DMS79 treated with DMSO at 0.1 percent for 48 hours (cell line): ENCODE measurements at regions not wholly inside any gene's neighbourhood (a gene's known extent, or its start where the extent isn't known, plus 50 kb on each side); places are given as distances from the start of the nearest gene placed in this dataset.
"Not testable (repeated sequence)": the region's sequence is repeated elsewhere in the genome, so short reads cannot be mapped to it uniquely, and the experiment has no call there.

Experiments
- DNase-seq: peaks from one replicate; lab custom pipeline; 2025; lab: John Stamatoyannopoulos, UW

GRCh38 chr7:51446785-51447184 lies 130.2 kb upstream of the COBL start:
- no peak for DNase-seq

- no peak for DNase-seq
Observed at GRCh38 chr7:51446356-51446755, 129.7 kb upstream of the COBL start.

GRCh38 chr7:51444936-51445335 lies 128.3 kb upstream of the COBL start:
- no peak for DNase-seq

GRCh38 chr7:51430480-51431086 lies 114.0 kb upstream of the COBL start:
- DNase-seq = peak; percentile 45

- DNase-seq = peak; percentile 15
Observed at GRCh38 chr7:51428217-51428887, 111.7 kb upstream of the COBL start.

GRCh38 chr7:51426163-51426562 lies 109.6 kb upstream of the COBL start:
- DNase-seq = no peak

GRCh38 chr7:51409934-51410333 lies 93.3 kb upstream of the COBL start:
- not testable (repeated sequence) for DNase-seq

- not testable (repeated sequence) for DNase-seq
Observed at GRCh38 chr7:51397608-51398007, 81.0 kb upstream of the COBL start.

- not testable (repeated sequence) for DNase-seq
Observed at GRCh38 chr7:51393003-51393402, 76.4 kb upstream of the COBL start.

- not testable (repeated sequence) for DNase-seq
Observed at GRCh38 chr7:51389952-51390351, 73.3 kb upstream of the COBL start.

GRCh38 chr7:51389216-51389812 lies 72.7 kb upstream of the COBL start:
- DNase-seq = not testable (repeated sequence)

GRCh38 chr7:51388241-51388640 lies 71.6 kb upstream of the COBL start:
- DNase-seq = not testable (repeated sequence)

GRCh38 chr7:51386806-51387568 lies 70.4 kb upstream of the COBL start:
- not testable (repeated sequence) for DNase-seq

- DNase-seq = not testable (repeated sequence)
Observed at GRCh38 chr7:51386184-51386583, 69.6 kb upstream of the COBL start.

GRCh38 chr7:51382243-51382642 lies 65.6 kb upstream of the COBL start:
- DNase-seq = not testable (repeated sequence)

GRCh38 chr7:51376420-51377092 lies 59.9 kb upstream of the COBL start:
- DNase-seq = peak; percentile 62

- no peak for DNase-seq
Observed at GRCh38 chr7:51374936-51375335, 58.3 kb upstream of the COBL start.

GRCh38 chr7:51373607-51374006 lies 57.0 kb upstream of the COBL start:
- not testable (repeated sequence) for DNase-seq

- DNase-seq = no peak
Observed at GRCh38 chr7:51369746-51370145, 53.1 kb upstream of the COBL start.

- peak; percentile 25 for DNase-seq
Observed at GRCh38 chr7:51369228-51369627, 52.6 kb upstream of the COBL start.

GRCh38 chr7:51368334-51368733 lies 51.7 kb upstream of the COBL start:
- no peak for DNase-seq

GRCh38 chr7:51367614-51367968 lies 51.0 kb upstream of the COBL start:
- DNase-seq = no peak
